ENCODE measurements at regions not wholly inside any gene's neighbourhood (a gene's known extent, or its start where the extent isn't known, plus 50 kb on each side); places are given as distances from the start of the nearest gene placed in this dataset.
"Not testable (repeated sequence)": the region's sequence is repeated elsewhere in the genome, so short reads cannot be mapped to it uniquely, and the experiment has no call there.

DNA sequence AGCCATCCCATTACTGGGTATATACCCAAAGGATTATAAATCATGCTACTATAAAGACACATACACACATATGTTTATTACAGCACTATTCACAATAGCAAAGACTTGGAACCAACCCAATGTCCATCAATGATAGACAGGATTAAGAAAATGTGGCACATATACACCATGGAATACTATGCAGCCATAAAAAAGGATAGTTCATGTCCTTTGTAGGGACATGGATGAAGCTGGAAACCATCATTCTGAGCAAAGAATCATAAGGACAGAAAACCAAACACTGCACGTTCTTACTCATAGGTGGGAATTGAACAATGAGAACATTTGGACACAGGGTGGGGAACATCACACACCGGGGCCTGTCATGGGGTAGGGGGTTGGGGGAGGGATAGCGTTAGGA is 60.3 kb upstream of the NMU start:
- DNase-seq (ENCODE audit: low read depth), result not testable (repeated sequence)

DNA sequence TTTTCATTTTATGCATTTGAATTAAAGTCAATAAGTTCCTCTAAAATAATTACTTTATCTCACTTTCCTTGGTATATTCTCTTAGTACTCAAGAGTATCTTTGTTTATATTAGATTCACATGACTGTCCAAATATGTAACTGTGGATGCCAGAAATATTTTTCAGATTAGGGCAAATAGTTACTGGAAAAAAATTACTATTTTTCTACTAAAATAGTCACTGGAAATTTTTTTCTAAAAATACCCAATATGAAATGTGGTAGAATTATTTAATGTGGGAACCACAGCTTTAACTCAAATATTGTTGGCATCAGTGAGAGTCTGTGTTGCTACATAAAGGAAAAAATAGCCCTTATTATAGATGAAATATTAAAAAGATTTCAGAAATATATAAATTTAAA is 70.4 kb upstream of the NMU start:
- no peak for DNase-seq (ENCODE audit: low read depth)

DNA sequence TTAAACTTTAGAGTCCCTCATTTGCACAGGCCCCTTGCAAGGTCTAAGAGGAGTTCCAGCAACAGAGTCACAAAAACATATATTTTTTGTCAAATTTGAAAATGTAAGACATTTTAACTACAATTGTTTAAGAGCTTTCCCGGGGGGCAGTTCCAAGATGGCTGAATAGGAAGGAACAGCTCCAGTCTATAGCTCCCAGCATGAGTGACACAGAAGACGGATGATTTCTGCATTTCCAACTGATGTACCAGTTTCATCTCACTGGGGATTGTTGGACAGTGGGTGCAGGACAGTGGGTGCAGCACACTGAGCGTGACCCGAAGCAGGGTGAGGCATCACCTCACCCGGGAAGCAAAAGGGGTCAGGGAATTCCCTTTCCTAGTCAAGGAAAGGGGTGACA is 71.4 kb upstream of the NMU start:
- DNase-seq (ENCODE audit: low read depth), result no peak

DNA sequence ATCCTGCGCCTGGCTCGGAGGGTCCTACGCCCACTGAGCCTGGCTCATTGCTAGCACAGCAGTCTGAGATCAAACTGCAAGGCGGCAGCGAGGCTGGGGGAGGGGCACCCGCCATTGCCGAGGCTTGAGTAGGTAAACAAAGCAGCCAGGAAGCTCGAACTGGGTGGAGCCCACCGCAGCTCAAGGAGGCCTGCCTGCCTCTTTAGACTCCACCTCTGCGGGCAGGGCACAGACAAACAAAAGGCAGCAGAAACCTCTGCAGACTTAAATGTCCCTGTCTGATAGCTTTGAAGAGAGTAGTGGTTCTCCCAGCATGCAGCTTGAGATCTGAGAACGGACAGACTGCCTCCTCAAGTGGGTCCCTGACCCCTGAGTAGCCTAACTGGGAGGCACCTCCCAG is 71.9 kb upstream of the NMU start:
- not testable (repeated sequence) for DNase-seq (ENCODE audit: low read depth)

DNA sequence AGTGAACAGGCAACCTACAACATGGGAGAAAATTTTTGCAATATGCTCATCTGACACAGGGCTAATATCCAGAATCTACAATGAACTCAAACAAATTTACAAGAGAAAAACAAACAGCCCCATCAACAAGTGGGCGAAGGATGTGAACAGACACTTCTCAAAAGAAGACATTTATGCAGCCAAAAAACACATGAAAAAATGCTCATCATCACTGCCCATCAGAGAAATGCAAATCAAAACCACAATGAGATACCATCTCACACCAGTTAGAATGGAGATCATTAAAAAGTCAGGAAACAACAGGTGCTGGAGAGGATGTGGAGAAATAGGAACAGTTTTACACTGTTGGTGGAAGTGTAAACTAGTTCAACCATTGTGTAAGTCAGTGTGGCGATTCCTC is 76.7 kb upstream of the NMU start:
- not testable (repeated sequence) for DNase-seq (ENCODE audit: low read depth)

DNA sequence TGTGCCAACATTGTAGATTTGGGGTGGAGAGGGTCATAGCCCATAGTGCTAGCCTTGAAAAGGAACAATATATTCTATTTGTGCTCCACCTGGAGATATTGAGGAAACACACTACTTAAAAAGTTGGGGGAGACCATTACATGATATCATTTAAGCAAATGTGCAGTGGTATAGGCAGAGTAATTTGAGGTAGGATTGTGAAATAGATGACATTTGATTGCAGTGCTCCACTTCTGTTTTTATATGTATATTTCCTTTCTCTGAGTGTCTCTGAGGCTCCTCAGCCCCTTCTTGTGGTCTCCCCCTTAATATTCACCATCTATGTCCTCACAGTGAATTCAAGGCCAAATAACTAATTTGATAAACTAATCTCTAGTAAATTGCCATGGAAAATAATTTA is 85.6 kb upstream of the NMU start:
- DNase-seq (ENCODE audit: low read depth), result no peak

DNA sequence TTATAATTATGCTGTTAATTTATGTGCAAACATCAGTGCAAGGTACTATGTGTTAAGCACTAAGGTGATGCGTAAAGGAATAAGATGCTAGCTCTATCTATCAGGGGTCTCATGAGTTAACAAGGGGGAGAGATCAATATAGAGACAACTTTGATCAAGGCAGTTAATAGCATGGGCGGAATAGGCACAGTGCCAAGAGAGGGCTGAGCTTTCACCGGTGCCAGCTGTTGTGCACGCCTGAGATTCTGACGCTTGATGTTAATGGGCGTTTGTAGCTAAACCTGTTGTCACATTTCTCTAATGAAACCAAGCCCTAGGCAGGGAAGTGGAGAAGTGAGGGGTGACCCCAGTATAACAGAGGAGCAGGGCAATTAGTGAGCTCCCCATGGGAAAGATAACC is 86.0 kb upstream of the NMU start:
- no peak for DNase-seq (ENCODE audit: low read depth)

DNA sequence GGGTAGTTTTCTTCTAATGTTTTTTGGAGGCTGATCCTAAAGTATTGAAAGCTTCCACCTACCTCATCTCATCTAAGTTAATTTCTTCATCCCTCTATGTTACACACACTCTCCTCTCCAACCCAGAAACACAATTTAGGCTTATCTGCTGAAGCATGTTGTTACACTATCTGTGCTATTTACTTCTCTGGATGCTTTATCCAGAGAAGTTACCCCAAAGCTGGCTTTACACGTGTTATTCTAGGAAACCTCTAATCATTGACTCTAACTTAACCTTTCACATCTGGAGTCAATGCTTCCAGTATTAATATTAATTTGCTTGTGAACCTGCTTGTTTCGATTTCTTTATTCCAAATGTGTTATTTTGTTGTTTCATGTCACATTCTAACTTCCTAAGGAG is 87.3 kb upstream of the NMU start:
- DNase-seq (ENCODE audit: low read depth), result no peak

DNA sequence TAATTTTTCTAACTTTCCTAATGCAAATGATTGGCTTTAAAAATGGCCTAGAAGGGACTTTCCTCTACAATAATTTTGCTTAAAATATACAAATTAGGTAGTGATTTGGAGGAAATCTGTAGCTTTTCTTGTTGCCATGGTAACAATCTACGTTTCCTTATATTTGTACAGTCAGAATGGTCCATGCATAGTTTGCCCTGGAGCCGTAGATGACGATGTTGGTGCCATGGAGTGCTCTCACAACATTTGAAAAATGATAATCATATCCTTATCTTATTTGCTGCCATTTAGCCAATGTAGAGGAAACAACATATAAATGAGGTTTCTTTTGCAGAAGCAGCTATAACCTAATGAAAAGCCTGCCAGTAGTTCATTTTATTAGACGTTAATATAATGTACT is 89.0 kb upstream of the NMU start:
- no peak for DNase-seq (ENCODE audit: low read depth)

DNA sequence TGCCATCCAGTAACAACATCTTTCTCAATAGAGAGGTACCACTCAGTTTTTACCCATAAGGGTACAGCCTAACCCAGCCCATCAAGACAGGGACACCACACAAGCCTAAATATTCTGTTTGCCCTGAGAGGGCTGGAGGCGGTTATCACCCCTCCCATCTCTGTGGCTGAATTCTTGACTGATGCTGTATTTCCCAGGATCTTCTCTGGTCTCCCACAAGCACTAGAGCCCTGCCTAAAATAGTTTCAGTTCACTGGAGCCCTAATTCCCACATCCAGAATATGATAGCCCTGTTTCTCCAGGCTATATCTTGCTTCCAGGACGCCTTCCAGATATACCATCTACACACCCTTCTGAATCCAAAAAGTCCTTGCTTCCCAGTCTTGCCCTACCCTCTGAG is 91.6 kb upstream of the NMU start:
- no peak for DNase-seq (ENCODE audit: low read depth)

DNA sequence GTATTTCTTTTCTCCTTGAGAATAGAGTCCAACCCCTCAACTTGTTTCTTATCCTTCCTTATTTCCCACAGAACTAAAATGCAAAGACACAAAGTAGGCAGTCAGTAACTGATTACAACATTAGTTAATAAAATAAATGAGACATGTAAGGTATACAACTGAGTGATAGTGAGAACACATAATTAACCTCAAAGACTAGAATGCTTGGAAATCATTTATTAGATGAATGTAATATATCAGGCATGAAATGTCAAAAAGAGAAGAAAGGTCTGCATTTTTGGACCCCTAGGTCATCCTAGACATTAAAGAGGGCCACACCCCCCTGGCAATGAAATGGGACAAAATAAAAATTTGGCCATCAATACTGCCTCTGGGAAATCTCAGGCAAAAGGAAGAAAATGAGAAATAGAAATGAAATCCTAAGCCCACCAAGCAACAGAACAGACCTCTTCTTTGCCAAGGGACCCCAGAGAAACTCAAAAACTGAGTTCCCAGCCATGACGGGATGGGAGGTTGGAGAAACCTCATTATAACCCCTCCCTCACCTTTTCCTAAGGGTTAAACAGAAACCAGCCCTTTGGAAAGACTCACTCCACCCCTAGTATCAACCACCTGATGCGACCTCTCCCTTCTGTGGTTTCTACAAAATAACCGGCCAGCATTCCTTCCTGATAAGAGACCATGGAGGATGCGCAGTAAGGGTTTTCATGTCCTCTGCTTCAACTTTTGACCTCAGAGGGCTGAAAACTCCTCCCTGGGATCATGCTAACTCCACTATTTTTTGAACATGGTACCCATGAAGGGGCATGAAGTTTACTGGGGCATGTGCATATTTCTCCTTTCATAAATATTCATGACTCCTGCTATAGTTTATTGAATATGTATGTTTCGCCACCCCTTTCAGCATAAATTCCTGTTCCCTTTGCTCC is 90.0 kb upstream of the EXOC1L start:
- DNase-seq (ENCODE audit: low read depth), result no peak

DNA sequence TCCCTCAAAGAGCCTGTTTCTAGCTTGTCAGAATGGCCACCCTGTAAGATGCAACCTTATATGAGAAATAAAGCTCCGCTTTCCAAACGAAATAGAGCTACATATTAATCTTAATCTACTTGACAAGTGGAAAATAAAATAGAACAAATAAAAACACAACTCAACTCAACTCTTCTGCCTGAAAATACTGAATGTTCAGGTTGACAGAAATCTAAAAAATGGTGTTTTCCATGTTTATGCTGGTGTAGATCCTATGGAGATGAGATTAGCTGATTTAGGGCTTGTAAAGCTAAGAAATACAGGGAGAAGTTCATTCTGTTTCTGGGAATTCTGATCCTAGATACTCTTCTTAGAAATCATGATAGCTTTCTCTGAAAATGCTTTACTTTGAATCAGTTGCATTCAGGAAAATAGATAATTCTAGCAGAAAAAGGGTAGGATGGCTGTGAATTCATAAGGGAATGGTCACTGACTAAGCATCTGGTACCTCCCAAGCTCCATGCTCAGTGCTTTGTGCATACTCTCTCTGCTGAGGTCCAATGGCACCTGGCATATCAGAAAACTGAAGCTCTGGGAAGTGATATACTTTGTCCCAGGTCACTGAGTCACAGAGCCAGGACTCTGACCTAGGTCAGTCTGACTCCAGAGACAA is 89.2 kb upstream of the EXOC1L start:
- DNase-seq (ENCODE audit: low read depth), result no peak

DNA sequence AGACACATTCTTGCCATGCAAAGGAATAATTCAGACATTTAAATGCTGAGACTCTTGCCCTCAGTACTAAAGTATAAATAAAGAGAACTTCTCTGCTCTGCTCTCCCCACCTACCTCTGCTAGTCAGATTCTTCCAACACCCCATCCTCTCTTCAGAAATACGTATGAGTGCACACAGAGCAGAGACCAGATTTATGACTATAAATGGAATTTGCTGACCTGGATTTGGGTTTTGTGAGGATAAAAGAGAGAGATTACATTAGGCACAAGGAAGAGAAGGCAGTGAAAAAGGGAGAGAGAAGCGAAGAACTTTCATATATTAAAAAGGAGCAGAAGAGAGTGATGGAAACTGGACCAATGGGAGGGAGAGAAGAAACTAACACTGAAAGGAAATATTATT is 87.6 kb upstream of the EXOC1L start:
- no peak for DNase-seq (ENCODE audit: low read depth)

DNA sequence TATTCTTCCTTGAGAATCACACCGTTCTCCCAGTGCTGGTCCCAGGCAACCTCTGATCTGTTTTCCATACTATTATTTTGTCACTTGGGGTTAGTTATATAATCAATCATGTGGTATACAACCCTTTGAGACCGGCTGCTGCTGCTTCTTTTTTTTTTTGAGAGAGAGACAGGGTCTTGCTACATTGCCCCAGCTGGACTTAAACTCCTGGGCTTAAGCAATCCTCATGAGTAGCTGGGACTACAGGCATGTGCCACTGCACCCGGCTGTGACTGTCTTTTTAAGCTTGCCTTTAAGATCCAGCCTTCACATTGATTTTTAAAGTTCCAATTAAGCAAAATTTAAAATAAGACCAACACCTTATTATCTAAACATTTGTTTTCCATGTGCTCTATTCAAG is 86.7 kb upstream of the EXOC1L start:
- DNase-seq (ENCODE audit: low read depth), result no peak

DNA sequence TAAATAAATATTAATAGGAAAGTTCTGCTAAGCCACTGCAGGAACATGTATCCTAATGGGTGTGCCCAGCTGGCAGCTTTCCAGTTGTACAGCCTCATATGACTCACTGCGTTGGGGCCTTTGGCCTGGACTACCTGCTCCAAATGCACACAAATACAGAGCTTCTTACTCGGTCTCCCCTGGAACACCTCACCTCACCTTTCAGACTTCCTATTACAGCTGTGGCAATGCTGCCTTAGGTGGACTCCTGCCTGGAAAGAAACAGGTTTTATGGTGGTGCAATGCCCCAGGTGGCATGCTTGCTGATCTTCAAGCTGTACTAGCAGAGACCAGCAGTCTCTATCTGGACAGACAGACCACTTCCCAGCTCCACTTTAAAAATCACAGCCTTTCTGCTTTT is 85.7 kb upstream of the EXOC1L start:
- peak; percentile 53 for DNase-seq (ENCODE audit: low read depth)

DNA sequence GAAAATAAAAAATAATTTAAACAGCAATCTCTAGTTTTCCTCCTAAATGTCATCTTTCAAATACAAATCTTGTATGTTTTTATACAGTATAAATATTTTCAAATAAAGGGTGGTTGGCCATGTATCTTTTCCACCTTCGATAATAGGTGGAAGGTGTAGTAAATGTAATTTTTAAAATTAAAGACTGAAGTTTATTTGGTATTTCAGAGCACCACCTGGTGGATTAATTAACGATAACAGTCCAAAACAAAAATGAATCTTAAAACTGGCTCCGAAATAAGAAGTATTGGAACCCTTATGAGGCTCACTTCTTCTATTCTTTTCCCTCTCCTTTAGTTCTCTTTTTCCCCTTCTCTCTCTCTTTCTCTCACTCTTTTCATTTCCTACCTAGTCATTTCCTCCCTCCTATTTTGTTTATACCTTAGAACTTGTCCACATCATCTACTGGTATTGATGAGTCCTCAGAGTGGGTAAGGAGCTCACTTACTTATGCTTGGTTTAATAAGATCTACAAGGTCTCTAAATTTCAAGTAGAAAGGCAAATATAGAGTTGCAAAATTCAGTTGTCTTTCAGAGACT is 82.9 kb upstream of the EXOC1L start:
- no peak for DNase-seq (ENCODE audit: low read depth)

DNA sequence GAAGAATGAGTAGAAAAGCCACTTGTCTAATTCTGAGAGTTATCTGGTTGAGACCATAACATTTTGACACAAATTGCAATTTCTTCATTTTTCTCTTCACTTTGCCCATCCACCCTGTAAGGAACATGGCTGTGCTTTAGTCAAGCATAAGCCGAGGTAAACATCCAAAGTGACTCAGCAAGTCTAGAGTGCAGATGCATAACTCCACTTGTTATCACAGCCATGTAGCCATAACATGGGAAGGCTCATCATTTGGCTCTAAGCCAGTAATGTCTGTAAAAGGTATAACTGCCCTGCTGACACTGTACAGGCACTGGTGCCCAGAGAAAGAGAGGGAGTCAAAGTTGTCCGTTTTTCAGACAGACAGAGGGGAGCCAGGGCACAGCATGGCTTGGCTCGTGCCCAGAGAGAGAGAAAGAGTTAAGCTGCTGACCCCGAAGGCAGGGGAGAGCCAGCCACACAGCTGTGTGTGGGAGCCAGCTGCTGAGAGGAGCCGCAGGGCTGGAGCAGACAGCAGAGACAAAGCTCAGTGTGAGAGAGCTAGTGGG is 76.9 kb upstream of the EXOC1L start:
- peak; percentile 5 for DNase-seq (ENCODE audit: low read depth)

DNA sequence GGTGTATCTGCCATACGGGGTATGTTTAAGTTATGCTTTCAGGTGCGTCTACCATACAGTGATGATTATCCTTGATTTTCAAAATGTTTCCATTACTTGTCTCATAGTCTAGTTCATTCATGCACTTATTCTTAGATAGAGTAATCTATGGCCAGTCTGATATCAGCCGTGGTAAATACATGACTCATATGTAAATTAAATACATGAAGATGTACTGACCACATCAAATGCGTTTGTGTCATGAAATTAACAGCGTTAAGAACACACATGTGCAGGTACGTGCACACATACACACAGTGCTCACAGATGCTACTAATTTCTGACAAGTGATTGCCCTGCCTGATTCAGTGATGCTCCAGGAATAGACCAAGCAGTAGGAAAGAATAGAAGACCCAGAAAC is 75.2 kb upstream of the EXOC1L start:
- no peak for DNase-seq (ENCODE audit: low read depth)

DNA sequence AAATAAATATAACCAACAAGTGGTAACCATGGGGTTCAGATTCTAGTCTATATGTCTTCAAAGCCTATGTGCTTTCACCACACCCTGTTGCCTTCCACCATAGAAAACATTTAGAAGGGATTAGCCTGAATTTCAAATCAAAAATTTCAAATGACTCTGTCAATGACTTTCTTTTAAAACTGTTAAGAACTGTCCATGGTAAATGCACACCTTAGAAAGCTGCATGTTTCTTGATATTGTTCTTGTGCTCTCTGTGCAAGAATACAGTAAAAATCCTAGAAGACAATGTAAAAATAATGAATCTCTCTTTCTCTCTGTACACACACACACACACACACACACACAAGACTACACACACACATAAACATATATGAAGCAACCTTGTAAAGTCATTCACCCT is 74.6 kb upstream of the EXOC1L start:
- DNase-seq (ENCODE audit: low read depth), result no peak

DNA sequence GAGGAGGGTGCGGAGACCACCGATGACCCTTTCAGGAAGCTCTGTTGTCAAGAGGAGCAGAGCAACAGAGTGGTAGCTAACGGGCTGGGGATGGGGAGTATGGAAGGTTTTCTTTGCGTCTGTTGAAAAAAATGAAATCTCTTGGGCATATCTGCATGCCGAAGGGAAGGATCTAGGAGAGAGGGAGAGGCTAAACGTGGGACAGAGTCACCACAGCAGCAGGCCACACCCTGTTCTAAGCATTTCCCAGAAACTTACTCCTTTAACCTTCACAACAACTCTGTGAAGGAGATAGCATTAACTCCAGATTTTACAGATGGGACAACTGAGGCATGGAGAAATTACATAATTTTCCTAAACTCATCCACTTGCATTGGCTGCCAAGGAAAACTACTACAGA is 71.8 kb upstream of the EXOC1L start:
- DNase-seq (ENCODE audit: low read depth), result no peak

DNA sequence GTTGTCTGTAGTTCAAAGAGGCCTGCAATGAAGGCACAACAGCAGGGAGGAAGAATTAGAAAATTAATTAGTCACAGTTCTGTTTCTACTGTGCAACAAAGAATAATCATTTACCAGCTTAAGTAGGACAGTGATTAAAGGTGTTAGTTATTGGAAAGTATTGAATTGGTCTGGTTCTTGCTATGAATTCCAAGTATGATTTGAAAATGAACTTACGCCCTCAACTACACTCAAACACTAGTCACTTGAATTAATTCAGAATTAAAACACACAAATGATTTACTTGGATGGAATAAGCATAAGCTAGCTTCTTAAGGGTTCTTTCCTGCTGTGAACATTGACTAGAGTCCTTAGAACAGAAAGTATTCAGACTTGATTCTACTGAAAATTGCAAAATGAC is 69.9 kb upstream of the EXOC1L start:
- no peak for DNase-seq (ENCODE audit: low read depth)

DNA sequence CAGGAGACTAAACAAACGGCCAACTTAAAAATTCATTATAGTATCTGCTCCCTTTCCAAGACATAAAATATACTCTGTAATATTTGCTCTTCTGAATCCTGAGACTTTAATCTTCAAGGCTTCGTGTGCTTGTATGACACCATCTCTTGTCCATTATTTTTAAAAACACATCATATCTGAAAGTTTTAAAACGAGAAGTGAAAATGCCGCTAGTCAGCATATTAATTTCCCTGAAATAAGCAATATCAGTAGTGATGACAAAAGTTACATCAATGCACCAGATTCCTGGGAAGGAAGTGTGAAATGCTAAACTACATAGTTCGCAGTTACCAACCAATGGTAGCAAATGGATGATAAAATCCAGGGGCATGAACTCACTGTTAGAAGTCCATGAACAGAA is 66.8 kb upstream of the EXOC1L start:
- no peak for DNase-seq (ENCODE audit: low read depth)

DNA sequence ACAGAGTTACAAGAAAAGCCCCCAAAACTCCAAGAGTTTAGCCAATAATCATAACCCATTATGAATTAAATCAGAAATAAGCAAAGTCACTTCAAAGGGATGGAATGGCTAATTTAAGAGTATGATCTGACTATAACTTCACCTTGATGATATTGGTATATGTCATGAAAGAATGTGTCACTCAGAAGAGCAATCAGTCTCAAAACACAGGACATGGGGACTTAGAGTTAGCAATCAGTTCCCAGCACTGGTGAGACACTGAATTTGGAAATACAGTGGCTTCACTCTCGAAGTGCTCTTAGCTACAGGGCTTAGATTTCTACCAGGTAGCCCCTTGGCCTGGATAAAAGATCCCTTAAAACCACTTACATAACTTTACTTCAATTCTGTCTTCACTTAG is 65.7 kb upstream of the EXOC1L start:
- no peak for DNase-seq (ENCODE audit: low read depth)

All from fibroblast of the conjunctiva (primary cell).